ENCODE measurements at regions not wholly inside any gene's neighbourhood (a gene's known extent, or its start where the extent isn't known, plus 50 kb on each side); places are given as distances from the start of the nearest gene placed in this dataset.
A peak's percentile ranks its signal among the peaks of the same experiment; 100 is the strongest.

DNA sequence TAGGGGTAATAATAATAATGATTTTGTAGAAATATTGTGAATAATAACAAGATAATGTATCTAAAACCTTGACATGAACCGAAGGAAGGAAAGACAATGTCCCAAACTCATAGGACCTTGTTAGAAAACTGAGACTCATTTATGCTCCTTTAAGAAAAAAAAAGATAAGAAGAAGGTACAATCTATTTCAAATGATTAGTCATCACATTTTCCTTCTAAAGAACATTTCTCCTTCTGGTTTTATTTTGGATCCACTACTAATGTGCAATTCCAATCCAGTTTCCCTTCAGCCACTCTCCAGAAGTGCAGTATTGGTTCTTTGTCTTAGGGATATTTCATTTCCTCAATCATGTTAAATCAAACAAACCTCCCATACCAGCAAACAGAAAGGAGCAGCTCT, 526.7 kb downstream of the FUT8 start:
- Histone ChIP-seq H3K27me3 (no peaks in the 10 kb centered on the region), H3K4me3 (no peak overlapping the region), H3F3A (ENCODE audit: low read depth) (no peaks in the 10 kb centered on the region), H3K9ac (no peak overlapping the region), H3K27ac (no peak overlapping the region), H2AFZ (replicated peaks) (no peak overlapping the region), H3K79me2 (ENCODE audit: low read depth) (no peaks in the 10 kb centered on the region), H4K20me1 (ENCODE audit: low read depth) (no peaks in the 10 kb centered on the region), H3K9me3 (ENCODE audit: low read depth) (no peaks in the 10 kb centered on the region), H3K4me1 (peaks cover 9% of the 10 kb centered on the region), H3K4me2 (no peak overlapping the region), H3K36me3 (no peaks in the 10 kb centered on the region)
- H3K4me3 Mint-ChIP-seq, result no peak overlapping the region
- H3K27me3 Mint-ChIP-seq (ENCODE audit: insufficient read depth, low read depth), result no peaks in the 10 kb centered on the region
- H3K4me1 Mint-ChIP-seq, result peaks cover 12% of the 10 kb centered on the region
- no peak overlapping the region for H3K27ac Mint-ChIP-seq
- no peaks in the 10 kb centered on the region for H3K9me3 Mint-ChIP-seq
- no peaks in the 10 kb centered on the region for H3K36me3 Mint-ChIP-seq
- TF ChIP-seq EZH2 (IDR thresholded peaks at IDR 0.05) (no peak), EZH2phosphoT487 (IDR thresholded peaks at IDR 0.05) (no peak)
- TF ChIP-seq, protein P1, sequence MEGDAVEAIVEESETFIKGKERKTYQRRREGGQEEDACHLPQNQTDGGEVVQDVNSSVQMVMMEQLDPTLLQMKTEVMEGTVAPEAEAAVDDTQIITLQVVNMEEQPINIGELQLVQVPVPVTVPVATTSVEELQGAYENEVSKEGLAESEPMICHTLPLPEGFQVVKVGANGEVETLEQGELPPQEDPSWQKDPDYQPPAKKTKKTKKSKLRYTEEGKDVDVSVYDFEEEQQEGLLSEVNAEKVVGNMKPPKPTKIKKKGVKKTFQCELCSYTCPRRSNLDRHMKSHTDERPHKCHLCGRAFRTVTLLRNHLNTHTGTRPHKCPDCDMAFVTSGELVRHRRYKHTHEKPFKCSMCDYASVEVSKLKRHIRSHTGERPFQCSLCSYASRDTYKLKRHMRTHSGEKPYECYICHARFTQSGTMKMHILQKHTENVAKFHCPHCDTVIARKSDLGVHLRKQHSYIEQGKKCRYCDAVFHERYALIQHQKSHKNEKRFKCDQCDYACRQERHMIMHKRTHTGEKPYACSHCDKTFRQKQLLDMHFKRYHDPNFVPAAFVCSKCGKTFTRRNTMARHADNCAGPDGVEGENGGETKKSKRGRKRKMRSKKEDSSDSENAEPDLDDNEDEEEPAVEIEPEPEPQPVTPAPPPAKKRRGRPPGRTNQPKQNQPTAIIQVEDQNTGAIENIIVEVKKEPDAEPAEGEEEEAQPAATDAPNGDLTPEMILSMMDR (IDR thresholded peaks at IDR 0.05), result no peak
- DNase-seq (ENCODE audit: low spot score), result no peak

DNA sequence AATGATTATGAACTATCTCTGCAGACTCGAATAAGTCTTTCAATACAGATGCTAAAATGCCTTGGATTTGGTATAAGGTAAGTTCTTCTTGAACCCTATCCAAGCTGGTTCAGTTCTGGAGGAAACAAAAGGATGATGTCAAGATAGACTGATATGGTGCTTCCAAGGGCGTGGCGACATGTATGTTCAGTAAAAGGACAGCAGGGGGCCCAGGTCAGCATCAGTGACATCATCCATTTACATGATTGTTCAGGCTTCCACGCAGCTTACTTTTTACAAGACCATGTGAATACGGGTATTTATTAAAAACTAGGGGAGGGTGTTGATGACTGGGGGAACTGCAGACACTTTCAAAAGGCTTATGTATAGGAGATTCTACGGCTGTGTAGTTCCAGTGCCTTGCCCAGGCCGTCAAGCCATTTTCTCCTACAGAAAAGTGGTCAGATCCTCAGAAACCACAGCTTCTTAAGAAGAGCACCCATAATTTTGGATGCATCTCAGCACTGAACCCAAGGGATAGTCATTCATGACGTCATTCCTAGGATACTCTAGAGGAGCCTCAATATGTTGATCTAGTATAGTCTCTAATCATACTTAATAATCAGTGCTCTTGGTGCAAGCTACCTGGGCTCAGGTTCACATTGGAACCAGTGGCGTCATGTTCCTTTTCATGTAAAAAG, 527.7 kb downstream of the FUT8 start:
- Histone ChIP-seq H3K4me3 (no peak overlapping the region), H3K27ac (no peak overlapping the region), H3K9me3 (ENCODE audit: low read depth) (no peaks in the 10 kb centered on the region), H3F3A (ENCODE audit: low read depth) (no peaks in the 10 kb centered on the region), H3K79me2 (ENCODE audit: low read depth) (no peaks in the 10 kb centered on the region), H3K4me1 (peaks cover 9% of the 10 kb centered on the region), H4K20me1 (ENCODE audit: low read depth) (no peaks in the 10 kb centered on the region), H3K4me2 (no peak overlapping the region), H3K36me3 (no peaks in the 10 kb centered on the region), H3K27me3 (no peaks in the 10 kb centered on the region), H2AFZ (replicated peaks) (no peak overlapping the region), H3K9ac (no peak overlapping the region)
- Mint-ChIP-seq H3K27ac (no peak overlapping the region), H3K27me3 (ENCODE audit: insufficient read depth, low read depth) (no peaks in the 10 kb centered on the region), H3K36me3 (no peaks in the 10 kb centered on the region), H3K4me3 (no peak overlapping the region), H3K9me3 (no peaks in the 10 kb centered on the region), H3K4me1 (peaks cover 20% of the 10 kb centered on the region)
- peak; percentile 41 for DNase-seq (ENCODE audit: low spot score)
- TF ChIP-seq, protein P1 (IDR thresholded peaks at IDR 0.05), result peak; percentile 29
- TF ChIP-seq EZH2 (IDR thresholded peaks at IDR 0.05), result no peak

DNA sequence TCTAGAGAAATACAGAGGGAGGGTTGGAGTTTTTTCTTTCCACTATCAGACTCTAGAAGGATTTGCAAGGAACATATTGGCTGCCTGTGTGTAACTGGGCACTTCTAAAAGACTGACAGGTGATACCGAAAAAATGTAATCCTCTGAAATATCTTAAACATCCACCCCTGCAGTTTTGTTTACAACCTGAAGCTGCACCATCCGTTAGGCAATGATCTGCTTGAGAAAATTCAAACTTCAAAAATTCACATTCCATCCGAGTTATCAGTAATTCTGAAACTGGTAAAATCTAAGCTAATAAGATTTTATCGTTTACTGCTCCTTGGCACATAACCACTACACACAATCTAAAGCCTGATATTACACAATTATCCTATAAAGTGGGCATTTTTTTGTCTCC, 528.6 kb downstream of the FUT8 start:
- no peak overlapping the region for H3K4me3 ChIP-seq
- H2AFZ ChIP-seq (replicated peaks), result no peak overlapping the region
- no peaks in the 10 kb centered on the region for H3K79me2 ChIP-seq (ENCODE audit: low read depth)
- no peak overlapping the region for H3K4me2 ChIP-seq
- H3K9ac ChIP-seq, result no peak overlapping the region
- no peak overlapping the region for H3K27ac Mint-ChIP-seq
- no peak for DNase-seq (ENCODE audit: low spot score)
- TF ChIP-seq EZH2 (IDR thresholded peaks at IDR 0.05), result no peak
- no peak for TF ChIP-seq EZH2phosphoT487 (IDR thresholded peaks at IDR 0.05)
- TF ChIP-seq, protein P1 (IDR thresholded peaks at IDR 0.05), result no peak
- no peaks in the 10 kb centered on the region for H4K20me1 ChIP-seq (ENCODE audit: low read depth)
- H3K9me3 Mint-ChIP-seq, result no peaks in the 10 kb centered on the region
- H3K4me1 Mint-ChIP-seq, result peaks cover 22% of the 10 kb centered on the region
- peaks cover 2% of the 10 kb centered on the region for H3K27me3 Mint-ChIP-seq (ENCODE audit: insufficient read depth, low read depth)
- no peaks in the 10 kb centered on the region for H3F3A ChIP-seq (ENCODE audit: low read depth)
- H3K27me3 ChIP-seq, result no peaks in the 10 kb centered on the region
- H3K4me1 ChIP-seq, result peaks cover 9% of the 10 kb centered on the region
- no peaks in the 10 kb centered on the region for H3K36me3 ChIP-seq
- no peak overlapping the region for H3K27ac ChIP-seq
- no peak overlapping the region for H3K4me3 Mint-ChIP-seq
- H3K36me3 Mint-ChIP-seq, result no peaks in the 10 kb centered on the region
- H3K9me3 ChIP-seq (ENCODE audit: low read depth), result no peaks in the 10 kb centered on the region

All from neural progenitor cell (in vitro differentiated cells).